GM13977 (cell line): ENCODE measurements at regions not wholly inside any gene's neighbourhood (a gene's known extent, or its start where the extent isn't known, plus 50 kb on each side); places are given as distances from the start of the nearest gene placed in this dataset.

Experiments
- DNase-seq: peaks from one replicate; pipeline ENCODE4 v3.0.0; 2012; ENCODE audit warnings: low spot score
- in situ Hi-C: fragments of 300-500 bp; cut with MboI; formaldehyde crosslinking; loops from one replicate; pipeline ENCODE4 v1.12.0; 2022; ENCODE audit warnings: low sequenced_read_pairs, low pct_unique_long_range_greater_than_20kb, mixed read lengths, inconsistent platforms; ENCODE audit not compliant: unreplicated experiment
- TF ChIP-seq, protein P1 (sequence below): IDR thresholded peaks from 2 replicates; pipeline ENCODE4 v1.5.1; 2012; ENCODE audit warnings: mild to moderate bottlenecking, control low read depth; ENCODE audit not compliant: insufficient read depth; ENCODE audit errors: extremely low read depth, missing control alignments

DNA sequence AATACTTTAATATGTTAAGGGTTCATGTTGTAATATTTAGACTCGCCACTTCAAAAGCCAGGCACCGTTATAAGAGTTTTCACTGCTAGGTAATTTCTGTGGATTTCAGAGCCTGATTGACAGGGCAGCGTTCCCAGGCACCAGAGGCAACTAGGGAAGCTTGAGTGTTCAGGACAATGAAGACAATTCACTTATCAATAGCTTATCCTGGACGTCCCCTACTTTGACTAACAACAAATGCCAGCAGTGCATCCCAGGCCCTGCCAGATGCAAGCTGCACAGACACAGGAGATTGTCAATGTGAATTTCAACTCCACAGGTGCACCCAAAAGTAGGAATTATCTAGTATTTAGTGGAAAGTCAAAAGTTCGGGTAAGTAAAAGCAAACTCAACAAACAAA is 179.3 kb upstream of the GYPC start:
- TF ChIP-seq, protein P1, sequence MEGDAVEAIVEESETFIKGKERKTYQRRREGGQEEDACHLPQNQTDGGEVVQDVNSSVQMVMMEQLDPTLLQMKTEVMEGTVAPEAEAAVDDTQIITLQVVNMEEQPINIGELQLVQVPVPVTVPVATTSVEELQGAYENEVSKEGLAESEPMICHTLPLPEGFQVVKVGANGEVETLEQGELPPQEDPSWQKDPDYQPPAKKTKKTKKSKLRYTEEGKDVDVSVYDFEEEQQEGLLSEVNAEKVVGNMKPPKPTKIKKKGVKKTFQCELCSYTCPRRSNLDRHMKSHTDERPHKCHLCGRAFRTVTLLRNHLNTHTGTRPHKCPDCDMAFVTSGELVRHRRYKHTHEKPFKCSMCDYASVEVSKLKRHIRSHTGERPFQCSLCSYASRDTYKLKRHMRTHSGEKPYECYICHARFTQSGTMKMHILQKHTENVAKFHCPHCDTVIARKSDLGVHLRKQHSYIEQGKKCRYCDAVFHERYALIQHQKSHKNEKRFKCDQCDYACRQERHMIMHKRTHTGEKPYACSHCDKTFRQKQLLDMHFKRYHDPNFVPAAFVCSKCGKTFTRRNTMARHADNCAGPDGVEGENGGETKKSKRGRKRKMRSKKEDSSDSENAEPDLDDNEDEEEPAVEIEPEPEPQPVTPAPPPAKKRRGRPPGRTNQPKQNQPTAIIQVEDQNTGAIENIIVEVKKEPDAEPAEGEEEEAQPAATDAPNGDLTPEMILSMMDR: no peak
- in situ Hi-C loops: no loop called here
- DNase-seq: no peak

- in situ Hi-C loops: no loop called here
- TF ChIP-seq, protein P1: no peak
- DNase-seq: no peak
Measured at GRCh38 chr2:126480033-126480432, 175.9 kb upstream of the GYPC start.

- DNase-seq: no peak
- in situ Hi-C loops: no loop called here
Measured at GRCh38 chr2:126482582-126483464, 173.1 kb upstream of the GYPC start.

GRCh38 chr2:126494593-126494992 is 161.4 kb upstream of the GYPC start:
- TF ChIP-seq, protein P1: no peak
- no peak for DNase-seq
- in situ Hi-C loops: no loop called here

More at GRCh38 chr2:126482582-126483464, 173.1 kb upstream of the GYPC start:
- TF ChIP-seq, protein P1: peak; percentile 17

DNA sequence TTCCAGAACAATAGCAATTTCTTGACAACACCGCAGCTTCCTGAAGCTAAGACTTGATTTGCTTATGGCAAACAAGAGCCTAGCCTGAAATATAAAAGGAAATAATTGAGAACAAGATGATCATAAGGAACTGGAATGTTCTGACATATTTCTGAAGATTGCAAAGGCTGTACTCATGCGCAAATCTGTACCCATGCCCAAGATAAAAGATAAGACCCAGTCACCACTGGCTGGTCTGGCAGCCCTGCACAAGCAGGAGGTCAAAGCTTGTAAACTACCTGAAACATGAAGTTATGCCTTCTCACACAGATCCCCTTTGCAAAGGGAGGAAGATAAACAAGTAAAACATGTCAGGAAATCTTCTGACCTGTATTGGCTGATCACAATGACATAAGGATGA is 160.8 kb upstream of the GYPC start:
- TF ChIP-seq, protein P1: no peak
- in situ Hi-C loops: no loop called here
- no peak for DNase-seq

- peak; percentile 47 for DNase-seq
- in situ Hi-C loops: no loop called here
- TF ChIP-seq, protein P1: no peak
Measured at GRCh38 chr2:126496493-126496892, 159.5 kb upstream of the GYPC start.
